ENCODE measurements at regions not wholly inside any gene's neighbourhood (a gene's known extent, or its start where the extent isn't known, plus 50 kb on each side); places are given as distances from the start of the nearest gene placed in this dataset.

- Histone ChIP-seq H3K27me3 (ENCODE audit: control insufficient read depth in 4 of 4, insufficient read depth in 4 of 4, low read length in 3 of 4) (peaks cover 0 to 3% (median 0%) of the 10 kb centered on the region in 4 donors), H3K9me3 (ENCODE audit: control insufficient read depth in 4 of 4, low read length in 3 of 4) (no peaks in the 10 kb centered on the region), H3K27ac (ENCODE audit: low read depth in 1 of 2, low read length in 2 of 2) (no peak overlapping the region), H3K9ac (ENCODE audit: low read depth in 1 of 2, low read length in 2 of 2) (no peak overlapping the region), H3K36me3 (ENCODE audit: control insufficient read depth in 4 of 4, insufficient read depth in 3 of 4, low read depth in 1 of 4, low read length in 3 of 4) (no peaks in the 10 kb centered on the region), H3K4me3 (ENCODE audit: low read depth in 1 of 3, low read length in 3 of 3) (no peak overlapping the region), H3K4me1 (ENCODE audit: control insufficient read depth in 4 of 4, insufficient read depth in 4 of 4, low read length in 3 of 4) (no peaks in the 10 kb centered on the region)
- TF ChIP-seq TAF1 (conservative IDR thresholded peaks at IDR 0.05) = no peak
- TF ChIP-seq HNF4G (IDR thresholded peaks at IDR 0.05) = no peak
- no peak for TF ChIP-seq REST (IDR thresholded peaks at IDR 0.05)
- no peak for TF ChIP-seq FOXA1 (IDR thresholded peaks at IDR 0.05)
- TF ChIP-seq CTCF (IDR thresholded peaks at IDR 0.05; ENCODE audit: low read depth, low read length, missing input control) = no peak
- TF ChIP-seq RAD21 (IDR thresholded peaks at IDR 0.05) = no peak
- TF ChIP-seq GABPA (IDR thresholded peaks at IDR 0.05 in 1 of 2, conservative IDR thresholded peaks at IDR 0.05 in 1 of 2) = no peak
- no peak for TF ChIP-seq SP1 (IDR thresholded peaks at IDR 0.05)
- TF ChIP-seq NR2F2 (IDR thresholded peaks at IDR 0.05) = no peak
- no peak for TF ChIP-seq RXRA (IDR thresholded peaks at IDR 0.05)
- TF ChIP-seq ATF3 (IDR thresholded peaks at IDR 0.05) = no peak
- no peak for TF ChIP-seq ZBTB33 (IDR thresholded peaks at IDR 0.05)
- no peak for DNase-seq (ENCODE audit: low spot score)
- 63% methylated on average over 1 of the region's 1 CpG for WGBS
Measured at GRCh38 chr14:48107646-48108045, 432.2 kb upstream of the MDGA2 start.

GRCh38 chr14:48096897-48097296 lies 421.5 kb upstream of the MDGA2 start:
- no peak for TF ChIP-seq EGR1 (IDR thresholded peaks at IDR 0.05; ENCODE audit: low read depth in 2 of 2)
- TF ChIP-seq HNF4A (conservative IDR thresholded peaks at IDR 0.05) = no peak
- TF ChIP-seq SP1 (IDR thresholded peaks at IDR 0.05) = no peak
- no peak for TF ChIP-seq NR2F2 (IDR thresholded peaks at IDR 0.05)
- no peak for TF ChIP-seq MAX (IDR thresholded peaks at IDR 0.05)
- TF ChIP-seq RAD21 (IDR thresholded peaks at IDR 0.05) = no peak
- TF ChIP-seq ATF3 (IDR thresholded peaks at IDR 0.05) = no peak
- TF ChIP-seq FOXA2 (IDR thresholded peaks at IDR 0.05) = no peak
- no peak for TF ChIP-seq HNF4G (IDR thresholded peaks at IDR 0.05)
- no peak for TF ChIP-seq JUND (IDR thresholded peaks at IDR 0.05)
- no peak for TF ChIP-seq YY1 (IDR thresholded peaks at IDR 0.05)
- no peak for TF ChIP-seq ZBTB33 (IDR thresholded peaks at IDR 0.05)
- TF ChIP-seq RXRA (IDR thresholded peaks at IDR 0.05) = no peak

More at GRCh38 chr14:48096897-48097296, 421.5 kb upstream of the MDGA2 start:
- no peak for DNase-seq (ENCODE audit: low spot score)
- no peak overlapping the region for H3K27ac ChIP-seq (ENCODE audit: low read depth in 1 of 2, low read length in 2 of 2)
- no peak overlapping the region for H3K4me3 ChIP-seq (ENCODE audit: low read depth in 1 of 3, low read length in 3 of 3)
- H3K27me3 ChIP-seq (ENCODE audit: control insufficient read depth in 4 of 4, insufficient read depth in 4 of 4, low read length in 3 of 4) = no peaks in the 10 kb centered on the region
- no peak overlapping the region for H3K9ac ChIP-seq (ENCODE audit: low read depth in 1 of 2, low read length in 2 of 2)
- H3K9me3 ChIP-seq (ENCODE audit: control insufficient read depth in 4 of 4, low read length in 3 of 4) = no peaks in the 10 kb centered on the region
- WGBS = 54% methylated on average over 2 of the region's 2 CpGs
- no peaks in the 10 kb centered on the region for H3K36me3 ChIP-seq (ENCODE audit: control insufficient read depth in 4 of 4, insufficient read depth in 3 of 4, low read depth in 1 of 4, low read length in 3 of 4)
- H3K4me1 ChIP-seq (ENCODE audit: control insufficient read depth in 4 of 4, insufficient read depth in 4 of 4, low read length in 3 of 4) = no peaks in the 10 kb centered on the region
